T-cell (primary cell): ENCODE measurements at regions not wholly inside any gene's neighbourhood (a gene's known extent, or its start where the extent isn't known, plus 50 kb on each side); places are given as distances from the start of the nearest gene placed in this dataset.

ENCODE experiments used
- ATAC-seq, 4 experiments: fragments of 200-7000 bp in 3 of 4; fragments of 150-1000 bp in 1 of 4; cut with Tn5 transposase; replicated peaks in 1 of 4; 1 replicate in 3 of 4; 2 replicates in 1 of 4; pipeline ENCODE4 v1.10.0; 2021; ENCODE audit warnings: moderate library complexity in 3 of 4, mild to moderate bottlenecking in 2 of 4, moderate number of reproducible peaks in 1 of 4
- CTCF ChIA-PET, 2 donors: fragments of 300-600 bp; sonication (Branson Sonifier 250); formaldehyde crosslinking; loops; one replicate each; lab custom pipeline; 2022; ENCODE audit warnings: antibody characterized with exemption in 2 of 2; lab: Charles Lee
- POLR2A ChIA-PET, 2 donors: fragments of 300-600 bp; sonication (Branson Sonifier 250); formaldehyde crosslinking; loops; one replicate each; lab custom pipeline; 2022; ENCODE audit warnings: antibody characterized with exemption in 2 of 2; lab: Charles Lee
- DNase-seq, 35 experiments: peaks; one replicate each; pipeline versions ENCODE4 v3.0.0 to v3.0.0-alpha.2; 2013 to 2023
- H3K27ac ChIP-seq: one replicate; pipeline ENCODE4 v1.5.1; 2013; ENCODE audit warnings: low read length
- H3K27me3 ChIP-seq, 2 experiments: replicated peaks in 1 of 2; 1 replicate in 1 of 2; 2 replicates in 1 of 2; pipeline versions ENCODE4 v1.6.1 to v1.7.0; 2013; ENCODE audit warnings: low read length in 1 of 2, mixed read lengths in 1 of 2; ENCODE audit not compliant: control insufficient read depth in 2 of 2, insufficient read depth in 2 of 2; ENCODE audit errors: extremely low read depth in 1 of 2
- H3K36me3 ChIP-seq, 2 donors: 1 replicate in 1 of 2; 2 replicates in 1 of 2; pipeline versions ENCODE4 v1.6.1 to v1.7.0; 2013; ENCODE audit warnings: low read length in 1 of 2; ENCODE audit not compliant: control insufficient read depth in 2 of 2, insufficient read depth in 1 of 2; ENCODE audit errors: extremely low read depth in 1 of 2
- H3K4me1 ChIP-seq, 2 experiments: 1 replicate in 1 of 2; 2 replicates in 1 of 2; pipeline versions ENCODE4 v1.6.1 to v1.7.0; 2013; ENCODE audit warnings: low read length in 2 of 2, mixed read lengths in 1 of 2; ENCODE audit not compliant: insufficient read depth in 2 of 2, control insufficient read depth in 1 of 2; ENCODE audit errors: extremely low read depth in 1 of 2
- H3K4me3 ChIP-seq, 2 donors: 1 replicate in 1 of 2; 2 replicates in 1 of 2; pipeline versions ENCODE4 v1.5.1 to v1.7.0; 2013; ENCODE audit warnings: mild to moderate bottlenecking in 2 of 2, low read length in 1 of 2, moderate library complexity in 1 of 2; ENCODE audit not compliant: control insufficient read depth in 1 of 2; ENCODE audit errors: extremely low read depth in 1 of 2
- H3K9me3 ChIP-seq: 2 replicates; pipeline ENCODE4 v1.7.0; 2013
- H3K27ac Mint-ChIP-seq, 2 donors: one replicate each; pipeline ENCODE4 v1.8.0; 2020 to 2021; ENCODE audit warnings: mild to moderate bottlenecking in 2 of 2, mixed read lengths in 2 of 2
- H3K27me3 Mint-ChIP-seq, 2 donors: one replicate each; pipeline ENCODE4 v1.8.0; 2021 to 2022; ENCODE audit warnings: mixed read lengths in 2 of 2
- H3K36me3 Mint-ChIP-seq: one replicate; pipeline ENCODE4 v1.8.0; 2021; ENCODE audit warnings: mixed read lengths
- H3K4me1 Mint-ChIP-seq, 3 donors: one replicate each; pipeline ENCODE4 v1.8.0; 2020 to 2022; ENCODE audit warnings: mixed read lengths in 3 of 3, mild to moderate bottlenecking in 1 of 3
- H3K4me3 Mint-ChIP-seq, 3 donors: one replicate each; pipeline ENCODE4 v1.8.0; 2020 to 2022; ENCODE audit warnings: mild to moderate bottlenecking in 3 of 3, mixed read lengths in 3 of 3, moderate library complexity in 3 of 3
- H3K9me3 Mint-ChIP-seq, 3 donors: one replicate each; pipeline ENCODE4 v1.8.0; 2020 to 2022; ENCODE audit warnings: mixed read lengths in 3 of 3
- WGBS: methylation state at CpG from one replicate; pipeline ENCODE4 v1.1.5; 2013; ENCODE audit warnings: missing lambda C conversion rate; ENCODE audit not compliant: insufficient coverage; 5-methylcytosine and 5-hydroxymethylcytosine counted together

GRCh38 chr10:129410688-129411392, 56.2 kb upstream of the MGMT start:
- no peak overlapping the region for H3K4me3 ChIP-seq
- H3K27ac Mint-ChIP-seq = no peak overlapping the region
- H3K9me3 Mint-ChIP-seq = no peaks in the 10 kb centered on the region
- no peak overlapping the region for H3K4me3 Mint-ChIP-seq
- DNase-seq (no peak), ATAC-seq (no peak)
- H3K27ac ChIP-seq = no peak overlapping the region
- POLR2A ChIA-PET = interaction anchor here in 1 of 2 donors (0.8 kb wide), 1 partner anchor 10 kb away, joined by 3 read pairs; no protein-coding TSS in a partner anchor
- CTCF ChIA-PET = no interaction called here
- H3K27me3 ChIP-seq = peaks cover 0 to 4% of the 10 kb centered on the region in 2 experiments
- H3K9me3 ChIP-seq = no peaks in the 10 kb centered on the region
- H3K4me1 ChIP-seq = no peaks in the 10 kb centered on the region
- 82% methylated on average over 17 of the region's 20 CpGs for WGBS
- no peaks in the 10 kb centered on the region for H3K36me3 Mint-ChIP-seq
- H3K36me3 ChIP-seq = no peaks in the 10 kb centered on the region
- peaks cover 4 to 10% of the 10 kb centered on the region in 2 donors for H3K27me3 Mint-ChIP-seq
- H3K4me1 Mint-ChIP-seq = no peaks in the 10 kb centered on the region

DNA sequence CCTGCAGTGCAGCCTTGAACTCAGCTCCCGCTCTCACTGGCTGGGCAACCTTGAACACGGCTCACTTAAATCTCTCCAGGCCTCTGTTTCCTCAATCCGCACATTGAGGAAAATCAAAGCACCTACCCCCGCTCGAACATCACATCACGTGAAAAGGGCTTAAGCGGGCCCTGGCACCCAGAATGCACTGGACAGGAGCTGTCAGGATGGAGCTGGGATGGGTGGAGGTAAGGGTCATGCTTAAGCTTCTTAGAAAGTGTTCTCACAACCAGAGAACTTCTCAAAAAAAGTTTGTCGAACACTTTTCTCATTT, 55.7 kb upstream of the MGMT start:
- ATAC-seq (no peak), DNase-seq (no peak)
- Mint-ChIP-seq H3K9me3 (no peaks in the 10 kb centered on the region), H3K4me1 (no peaks in the 10 kb centered on the region), H3K27ac (no peak overlapping the region), H3K27me3 (peaks cover 4 to 5% of the 10 kb centered on the region in 2 donors), H3K36me3 (no peaks in the 10 kb centered on the region), H3K4me3 (no peak overlapping the region)
- Histone ChIP-seq H3K4me3 (no peak overlapping the region), H3K27me3 (peaks cover 0 to 2% of the 10 kb centered on the region in 2 experiments), H3K36me3 (no peaks in the 10 kb centered on the region), H3K9me3 (no peaks in the 10 kb centered on the region), H3K27ac (no peak overlapping the region), H3K4me1 (no peaks in the 10 kb centered on the region)
- POLR2A ChIA-PET = interaction anchor here in 1 of 2 donors (0.8 kb wide), 1 partner anchor 9 kb away, joined by 3 read pairs; no protein-coding TSS in a partner anchor
- WGBS = 92% methylated on average over 2 of the region's 8 CpGs
- CTCF ChIA-PET = no interaction called here

DNA sequence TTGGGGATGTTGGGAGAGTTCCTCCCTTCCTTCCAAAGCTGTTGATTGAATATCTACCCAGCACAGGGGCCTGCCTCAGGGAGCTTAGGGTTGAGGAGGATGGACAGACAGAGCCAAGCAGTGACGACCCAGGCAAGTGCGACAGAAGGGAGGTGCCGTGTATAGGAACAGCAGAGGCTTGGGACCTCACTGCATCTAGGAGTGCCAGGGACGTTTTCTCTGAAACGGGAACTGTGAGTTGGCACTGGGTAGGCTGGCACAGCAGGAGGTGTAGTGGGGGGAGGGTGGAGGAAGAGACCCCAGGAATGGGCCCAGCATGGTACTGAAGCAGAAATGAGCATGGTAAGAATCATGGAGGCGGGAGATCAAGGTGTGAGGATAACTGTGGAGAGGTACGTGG, 55.3 kb upstream of the MGMT start:
- H3K27me3 Mint-ChIP-seq = peaks cover 3 to 4% of the 10 kb centered on the region in 2 donors
- POLR2A ChIA-PET = no interaction called here
- no peak for DNase-seq
- H3K4me3 Mint-ChIP-seq = no peak overlapping the region
- Histone ChIP-seq H3K9me3 (no peaks in the 10 kb centered on the region), H3K4me1 (no peaks in the 10 kb centered on the region), H3K4me3 (no peak overlapping the region), H3K27ac (no peak overlapping the region), H3K36me3 (no peaks in the 10 kb centered on the region), H3K27me3 (no peaks in the 10 kb centered on the region)
- H3K36me3 Mint-ChIP-seq = no peaks in the 10 kb centered on the region
- H3K9me3 Mint-ChIP-seq = no peaks in the 10 kb centered on the region
- no peak for ATAC-seq
- H3K4me1 Mint-ChIP-seq = no peaks in the 10 kb centered on the region
- no peak overlapping the region for H3K27ac Mint-ChIP-seq
- CTCF ChIA-PET = no interaction called here
- WGBS = 76% methylated on average over 5 of the region's 7 CpGs

- POLR2A ChIA-PET = no interaction called here
- DNase-seq (no peak), ATAC-seq (no peak)
- H3K4me1 ChIP-seq = no peaks in the 10 kb centered on the region
- 50% methylated on average over 2 of the region's 6 CpGs for WGBS
- no peaks in the 10 kb centered on the region for H3K9me3 Mint-ChIP-seq
- no peaks in the 10 kb centered on the region for H3K27me3 ChIP-seq
- no peaks in the 10 kb centered on the region for H3K36me3 Mint-ChIP-seq
- H3K27me3 Mint-ChIP-seq = peaks cover 0 to 3% of the 10 kb centered on the region in 2 donors
- H3K4me3 Mint-ChIP-seq = no peak overlapping the region
- no peaks in the 10 kb centered on the region for H3K4me1 Mint-ChIP-seq
- CTCF ChIA-PET = no interaction called here
- H3K36me3 ChIP-seq = no peaks in the 10 kb centered on the region
- no peak overlapping the region for H3K4me3 ChIP-seq
- H3K27ac ChIP-seq = no peak overlapping the region
- H3K27ac Mint-ChIP-seq = no peak overlapping the region
- H3K9me3 ChIP-seq = no peaks in the 10 kb centered on the region
These were observed 54.0 kb upstream of the MGMT start for GRCh38 chr10:129413024-129413423.

DNA sequence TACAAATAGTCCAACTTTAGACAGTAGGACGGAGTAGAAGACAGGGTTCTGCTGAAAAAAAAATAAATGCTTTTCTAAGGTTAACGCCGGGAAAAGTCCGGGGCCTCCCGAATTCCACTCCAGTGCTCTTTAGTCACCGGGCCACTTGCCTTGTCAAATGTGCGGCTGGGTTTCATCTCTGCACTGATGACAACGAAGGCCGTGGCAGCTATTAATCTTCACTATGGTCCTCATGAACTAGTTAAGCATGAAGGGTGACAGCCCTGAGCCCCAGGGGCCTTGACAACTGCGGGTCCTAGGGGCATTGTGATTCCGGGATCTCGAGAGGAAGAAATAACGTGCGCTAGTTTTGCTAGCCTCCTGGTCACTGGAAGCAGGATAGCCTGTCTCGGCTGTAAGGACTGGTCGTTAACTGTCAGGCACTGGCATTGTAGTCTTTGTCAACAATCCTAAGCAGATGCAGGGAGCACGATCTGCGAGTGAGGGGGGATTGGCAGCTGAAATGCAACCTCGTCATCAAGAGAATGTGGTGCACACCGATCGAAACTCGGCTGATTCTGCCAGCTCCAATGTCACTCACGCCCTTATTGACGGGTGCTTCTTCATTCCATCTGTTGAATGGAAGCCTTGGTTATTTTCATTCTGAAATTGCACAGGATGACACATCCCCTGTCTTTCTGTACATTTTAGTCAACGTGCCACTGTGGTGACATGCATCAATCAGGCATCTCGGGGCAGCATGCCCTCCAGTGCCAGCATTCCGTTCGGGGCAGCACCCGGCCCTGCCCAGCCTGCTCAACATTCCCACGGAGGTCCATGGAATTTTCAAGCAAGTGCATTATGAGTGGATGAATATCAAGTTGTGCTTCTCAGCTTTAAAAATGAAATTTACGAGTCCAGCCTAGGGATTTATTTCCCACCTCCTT, 51.6 kb upstream of the MGMT start:
- ChIA-PET CTCF (no interaction called here), POLR2A (no interaction called here)
- H3K4me3 ChIP-seq = no peak overlapping the region
- peaks cover 0 to 5% of the 10 kb centered on the region in 2 experiments for H3K27me3 ChIP-seq
- no peak for ATAC-seq
- Mint-ChIP-seq H3K4me3 (no peak overlapping the region), H3K4me1 (no peaks in the 10 kb centered on the region), H3K9me3 (no peaks in the 10 kb centered on the region), H3K36me3 (no peaks in the 10 kb centered on the region), H3K27ac (no peak overlapping the region), H3K27me3 (peaks cover 1 to 4% of the 10 kb centered on the region in 2 donors)
- no peak for DNase-seq
- WGBS = 86% methylated on average over 25 of the region's 31 CpGs
- no peaks in the 10 kb centered on the region for H3K4me1 ChIP-seq
- no peaks in the 10 kb centered on the region for H3K36me3 ChIP-seq
- H3K27ac ChIP-seq = no peak overlapping the region
- no peaks in the 10 kb centered on the region for H3K9me3 ChIP-seq

- ChIA-PET CTCF (no interaction called here), POLR2A (no interaction called here)
- H3K4me3 Mint-ChIP-seq = no peak overlapping the region
- no peak for ATAC-seq
- H3K27me3 ChIP-seq = peaks cover 0 to 5% of the 10 kb centered on the region in 2 experiments
- H3K9me3 Mint-ChIP-seq = no peaks in the 10 kb centered on the region
- no peak overlapping the region for H3K27ac ChIP-seq
- 96% methylated on average over 4 of the region's 8 CpGs for WGBS
- H3K27me3 Mint-ChIP-seq = peaks cover 1 to 4% of the 10 kb centered on the region in 2 donors
- no peak for DNase-seq
- no peaks in the 10 kb centered on the region for H3K4me1 Mint-ChIP-seq
- H3K4me1 ChIP-seq = no peaks in the 10 kb centered on the region
- H3K4me3 ChIP-seq = no peak overlapping the region
- no peaks in the 10 kb centered on the region for H3K36me3 ChIP-seq
- H3K36me3 Mint-ChIP-seq = no peaks in the 10 kb centered on the region
- no peaks in the 10 kb centered on the region for H3K9me3 ChIP-seq
- H3K27ac Mint-ChIP-seq = no peak overlapping the region
These were observed 50.9 kb upstream of the MGMT start for GRCh38 chr10:129416155-129416554.
